HL-60 (cell line): ENCODE measurements at regions not wholly inside any gene's neighbourhood (a gene's known extent, or its start where the extent isn't known, plus 50 kb on each side); places are given as distances from the start of the nearest gene placed in this dataset.

Experiments used
- GABPA ChIP-seq: IDR thresholded peaks from 2 replicates; pipeline ENCODE4 v1.6.1; 2012; ENCODE audit warnings: low read depth
- TF ChIP-seq, protein P1 (sequence below): IDR thresholded peaks from one replicate; pipeline ENCODE4 v1.5.1; 2011; ENCODE audit warnings: low read length, control low read depth, inconsistent platforms; ENCODE audit not compliant: insufficient read depth

DNA sequence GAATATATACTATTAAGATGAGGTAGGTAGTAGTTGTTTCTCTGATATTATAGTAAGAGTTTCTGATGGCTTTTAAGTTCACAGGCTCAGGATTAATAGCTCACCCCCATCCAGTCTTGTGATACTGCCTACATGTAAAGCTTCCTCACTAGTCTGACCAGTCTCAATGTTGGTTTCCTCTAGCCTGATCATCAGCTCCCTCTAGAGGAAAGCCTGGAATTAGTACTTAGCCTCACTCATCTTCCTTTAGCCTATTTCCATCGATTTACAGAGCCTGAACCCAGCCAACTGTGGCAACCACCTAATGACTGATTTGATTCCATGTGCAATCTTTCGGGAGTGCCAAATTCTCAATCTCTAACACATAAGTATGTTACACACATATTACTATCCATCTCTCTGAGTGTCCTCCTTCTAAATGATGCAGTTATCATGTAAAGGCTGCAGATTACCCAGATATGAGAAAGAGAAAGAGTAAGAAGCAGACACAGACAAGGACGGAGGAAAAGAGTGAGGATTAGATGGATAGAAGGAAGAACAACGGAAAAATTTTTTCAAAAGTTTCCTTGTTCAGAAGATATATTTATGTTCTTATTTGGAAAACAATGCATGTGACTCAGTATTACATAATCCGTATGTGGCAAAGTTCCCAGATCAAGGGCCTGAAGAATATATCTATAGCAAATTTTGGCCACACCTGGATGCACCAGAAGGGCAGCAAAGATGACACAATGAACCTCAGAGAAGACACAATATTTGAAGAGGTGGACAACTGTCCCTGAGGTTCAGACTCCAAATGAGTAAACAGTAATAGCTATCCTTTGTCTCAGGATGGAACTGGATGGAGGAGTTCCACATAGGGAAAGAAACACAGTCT lies 333.7 kb downstream of the ELAVL2 start:
- TF ChIP-seq, protein P1, sequence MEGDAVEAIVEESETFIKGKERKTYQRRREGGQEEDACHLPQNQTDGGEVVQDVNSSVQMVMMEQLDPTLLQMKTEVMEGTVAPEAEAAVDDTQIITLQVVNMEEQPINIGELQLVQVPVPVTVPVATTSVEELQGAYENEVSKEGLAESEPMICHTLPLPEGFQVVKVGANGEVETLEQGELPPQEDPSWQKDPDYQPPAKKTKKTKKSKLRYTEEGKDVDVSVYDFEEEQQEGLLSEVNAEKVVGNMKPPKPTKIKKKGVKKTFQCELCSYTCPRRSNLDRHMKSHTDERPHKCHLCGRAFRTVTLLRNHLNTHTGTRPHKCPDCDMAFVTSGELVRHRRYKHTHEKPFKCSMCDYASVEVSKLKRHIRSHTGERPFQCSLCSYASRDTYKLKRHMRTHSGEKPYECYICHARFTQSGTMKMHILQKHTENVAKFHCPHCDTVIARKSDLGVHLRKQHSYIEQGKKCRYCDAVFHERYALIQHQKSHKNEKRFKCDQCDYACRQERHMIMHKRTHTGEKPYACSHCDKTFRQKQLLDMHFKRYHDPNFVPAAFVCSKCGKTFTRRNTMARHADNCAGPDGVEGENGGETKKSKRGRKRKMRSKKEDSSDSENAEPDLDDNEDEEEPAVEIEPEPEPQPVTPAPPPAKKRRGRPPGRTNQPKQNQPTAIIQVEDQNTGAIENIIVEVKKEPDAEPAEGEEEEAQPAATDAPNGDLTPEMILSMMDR = no peak
- no peak for TF ChIP-seq GABPA
